Activated CD8-positive, alpha-beta memory T cell treated with anti-CD3 and anti-CD28 coated beads, Interleukin-2, amount 10 ng/mL, durations not matched to agents 7 days and 5 days (primary cell): ENCODE measurements at regions not wholly inside any gene's neighbourhood (a gene's known extent, or its start where the extent isn't known, plus 50 kb on each side); places are given as distances from the start of the nearest gene placed in this dataset.
"Not testable (repeated sequence)": the region's sequence is repeated elsewhere in the genome, so short reads cannot be mapped to it uniquely, and the experiment has no call there.

Source experiments
- ATAC-seq: fragments of 150-1000 bp; cut with Tn5 transposase; one replicate; pipeline ENCODE4 v1.10.0; 2021; ENCODE audit warnings: moderate library complexity
- CTCF ChIA-PET: fragments of 350-600 bp; sonication (Branson Sonifier 250); formaldehyde crosslinking; loops from one replicate; lab custom pipeline; 2021; ENCODE audit warnings: antibody characterized with exemption; lab: Charles Lee
- DNase-seq: peaks from one replicate; pipeline ENCODE4 v3.0.0-alpha.2; 2020
- H3K27ac Mint-ChIP-seq: one replicate; pipeline ENCODE4 v1.8.0; 2021; ENCODE audit warnings: mild to moderate bottlenecking, mixed read lengths
- H3K27me3 Mint-ChIP-seq: one replicate; pipeline ENCODE4 v1.8.0; 2021; ENCODE audit warnings: mixed read lengths
- H3K36me3 Mint-ChIP-seq: one replicate; pipeline ENCODE4 v1.8.0; 2021; ENCODE audit warnings: mild to moderate bottlenecking, mixed read lengths
- H3K4me1 Mint-ChIP-seq: one replicate; pipeline ENCODE4 v1.8.0; 2021; ENCODE audit warnings: mixed read lengths
- H3K4me3 Mint-ChIP-seq: one replicate; pipeline ENCODE4 v1.8.0; 2021; ENCODE audit warnings: mild to moderate bottlenecking, moderate library complexity, mixed read lengths
- H3K9me3 Mint-ChIP-seq: one replicate; pipeline ENCODE4 v1.8.0; 2022; ENCODE audit warnings: low read depth, mixed read lengths

DNA sequence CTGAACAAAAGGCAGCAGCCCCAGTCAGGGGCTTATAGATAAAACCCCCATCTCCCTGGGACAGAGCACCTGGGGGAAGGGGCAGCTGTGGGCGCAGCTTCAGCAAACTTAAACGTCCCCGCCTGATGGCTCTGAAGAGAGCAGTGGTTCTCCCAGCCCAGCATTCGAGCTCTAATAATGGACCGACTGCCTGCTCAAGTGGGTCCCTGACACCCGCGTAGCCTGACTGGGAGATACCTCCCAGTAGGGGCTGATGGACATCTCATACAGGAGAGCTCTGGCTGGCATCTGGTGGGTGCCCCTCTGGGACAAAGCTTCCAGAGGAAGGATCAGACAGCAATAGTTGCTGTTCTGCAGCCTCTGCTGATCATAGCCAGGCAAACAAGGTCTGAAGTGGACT lies 172.1 kb downstream of the CRPPA start:
- not testable (repeated sequence) for H3K9me3 Mint-ChIP-seq

DNA sequence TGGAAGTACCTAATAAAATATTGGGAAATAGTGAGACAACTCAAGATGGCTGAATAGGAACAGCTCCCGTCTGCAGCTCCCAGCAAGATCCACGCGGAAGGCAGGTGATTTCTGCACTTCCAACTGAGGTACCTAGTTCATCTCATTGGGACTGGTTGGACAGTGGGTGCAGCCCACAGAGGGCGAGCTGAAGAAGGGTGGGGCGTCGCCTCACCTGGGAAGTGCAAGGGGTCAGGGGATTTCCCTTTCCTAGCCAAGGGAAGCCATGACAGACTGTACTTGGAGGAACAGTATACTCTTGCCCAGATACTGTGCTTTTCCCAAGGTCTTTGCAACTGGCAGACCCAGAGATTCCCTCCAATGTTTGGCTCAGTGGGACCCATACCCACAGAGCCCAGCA lies 172.8 kb downstream of the CRPPA start:
- DNase-seq, H3K27me3 Mint-ChIP-seq, ATAC-seq, H3K36me3 Mint-ChIP-seq, H3K4me3 Mint-ChIP-seq, H3K4me1 Mint-ChIP-seq, H3K27ac Mint-ChIP-seq, H3K9me3 Mint-ChIP-seq, CTCF ChIA-PET: not testable (repeated sequence)

More for the DNA sequence above, 172.1 kb downstream of the CRPPA start:
- ATAC-seq, H3K4me1 Mint-ChIP-seq, H3K36me3 Mint-ChIP-seq, H3K27ac Mint-ChIP-seq, H3K4me3 Mint-ChIP-seq, CTCF ChIA-PET, DNase-seq, H3K27me3 Mint-ChIP-seq: not testable (repeated sequence)

DNA sequence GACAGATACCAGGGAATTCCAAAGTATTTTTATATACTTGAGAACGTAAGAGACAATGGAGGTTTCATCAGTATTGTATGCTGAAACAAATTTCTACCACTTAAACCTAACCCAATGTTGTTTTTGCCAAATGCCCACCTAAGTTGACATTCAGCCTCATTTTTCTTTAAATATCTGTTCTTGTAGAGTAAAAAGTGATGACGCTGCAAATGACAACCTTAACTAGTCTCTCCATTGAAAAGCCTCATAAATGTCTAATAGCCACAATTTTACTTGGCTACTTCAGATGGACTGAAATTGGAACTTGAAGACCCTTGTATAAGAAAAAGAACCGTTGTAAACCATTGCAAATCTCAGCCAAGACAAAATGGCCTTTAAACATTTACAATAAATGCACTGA lies 176.9 kb downstream of the CRPPA start:
- H3K4me3 Mint-ChIP-seq = no peak overlapping the region
- no peaks in the 10 kb centered on the region for H3K27me3 Mint-ChIP-seq
- DNase-seq (no peak), ATAC-seq (no peak)
- CTCF ChIA-PET = no interaction called here
- peaks cover 2% of the 10 kb centered on the region for H3K36me3 Mint-ChIP-seq
- no peaks in the 10 kb centered on the region for H3K4me1 Mint-ChIP-seq
- H3K9me3 Mint-ChIP-seq = no peaks in the 10 kb centered on the region
- H3K27ac Mint-ChIP-seq = no peak overlapping the region

DNA sequence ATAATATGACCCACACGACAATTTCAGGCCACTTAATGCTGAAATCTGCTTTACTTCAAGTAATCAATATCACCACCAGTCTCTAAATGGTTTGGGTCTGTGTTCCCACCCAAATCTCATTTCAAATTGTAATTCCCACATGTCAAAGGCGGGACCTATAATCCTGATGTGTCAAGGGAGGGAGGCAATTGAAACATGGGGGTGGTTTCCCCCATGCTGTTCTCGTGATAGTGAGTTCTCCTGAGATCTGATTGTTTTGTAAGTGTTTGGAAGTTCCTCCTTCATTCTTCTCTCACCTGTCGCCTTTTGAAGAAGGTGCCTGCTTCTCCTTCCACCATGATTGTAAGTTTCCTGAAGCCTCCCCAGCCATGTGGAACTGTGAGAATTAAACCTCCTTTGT lies 178.4 kb downstream of the CRPPA start:
- H3K27me3 Mint-ChIP-seq = no peaks in the 10 kb centered on the region
- CTCF ChIA-PET = no interaction called here
- no peak overlapping the region for H3K4me3 Mint-ChIP-seq
- no peaks in the 10 kb centered on the region for H3K36me3 Mint-ChIP-seq
- DNase-seq (no peak), ATAC-seq (no peak)
- no peak overlapping the region for H3K27ac Mint-ChIP-seq
- H3K9me3 Mint-ChIP-seq = no peaks in the 10 kb centered on the region
- H3K4me1 Mint-ChIP-seq = no peaks in the 10 kb centered on the region

DNA sequence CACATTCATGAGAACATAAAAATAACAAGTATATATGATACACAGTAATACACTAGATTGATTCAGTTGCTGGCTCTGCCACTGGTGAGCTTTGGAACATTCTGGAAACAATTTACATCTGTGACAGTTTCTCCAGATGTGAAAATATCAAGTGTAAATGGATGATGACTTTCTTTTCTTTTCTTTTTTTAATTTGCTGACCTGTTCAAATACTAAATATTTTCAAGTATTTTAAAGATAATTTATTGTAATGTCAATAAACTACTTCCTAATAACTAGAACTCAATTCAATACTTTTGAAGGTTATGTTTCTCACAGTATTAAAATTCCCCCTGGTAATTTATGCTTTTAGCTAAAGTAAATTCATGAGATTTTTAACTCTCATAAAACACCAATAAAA lies 180.3 kb downstream of the CRPPA start:
- H3K27me3 Mint-ChIP-seq = no peaks in the 10 kb centered on the region

DNA sequence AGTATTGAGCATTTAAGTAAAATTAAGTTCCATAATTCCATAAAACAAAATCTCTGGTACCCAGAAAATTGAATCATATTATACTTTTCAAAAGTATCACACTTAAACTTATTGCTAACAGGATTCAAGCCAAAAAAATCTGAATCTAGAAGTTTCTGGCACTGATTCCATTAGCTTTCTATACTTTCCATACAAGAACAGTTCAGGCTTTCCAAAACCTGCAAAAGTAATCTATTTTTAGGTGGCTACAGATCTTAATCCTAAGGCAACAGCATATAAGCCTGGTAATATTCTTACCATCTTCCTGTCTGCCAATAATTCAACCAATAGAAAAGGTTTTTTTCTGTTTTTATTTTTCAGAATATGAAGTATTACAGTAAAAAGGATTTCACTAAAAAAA lies 185.0 kb downstream of the CRPPA start:
- peaks cover 2% of the 10 kb centered on the region for H3K9me3 Mint-ChIP-seq
- H3K27ac Mint-ChIP-seq = no peak overlapping the region
- H3K4me1 Mint-ChIP-seq = no peaks in the 10 kb centered on the region
- peaks cover 7% of the 10 kb centered on the region for H3K36me3 Mint-ChIP-seq
- DNase-seq (no peak), ATAC-seq (no peak)
- no peaks in the 10 kb centered on the region for H3K27me3 Mint-ChIP-seq
- CTCF ChIA-PET = no interaction called here
- no peak overlapping the region for H3K4me3 Mint-ChIP-seq

More for the DNA sequence above, 180.3 kb downstream of the CRPPA start:
- H3K4me1 Mint-ChIP-seq = no peaks in the 10 kb centered on the region
- no peaks in the 10 kb centered on the region for H3K9me3 Mint-ChIP-seq
- no peaks in the 10 kb centered on the region for H3K36me3 Mint-ChIP-seq
- ATAC-seq = no peak
- H3K27ac Mint-ChIP-seq = no peak overlapping the region
- no peak for DNase-seq
- CTCF ChIA-PET = no interaction called here
- no peak overlapping the region for H3K4me3 Mint-ChIP-seq

DNA sequence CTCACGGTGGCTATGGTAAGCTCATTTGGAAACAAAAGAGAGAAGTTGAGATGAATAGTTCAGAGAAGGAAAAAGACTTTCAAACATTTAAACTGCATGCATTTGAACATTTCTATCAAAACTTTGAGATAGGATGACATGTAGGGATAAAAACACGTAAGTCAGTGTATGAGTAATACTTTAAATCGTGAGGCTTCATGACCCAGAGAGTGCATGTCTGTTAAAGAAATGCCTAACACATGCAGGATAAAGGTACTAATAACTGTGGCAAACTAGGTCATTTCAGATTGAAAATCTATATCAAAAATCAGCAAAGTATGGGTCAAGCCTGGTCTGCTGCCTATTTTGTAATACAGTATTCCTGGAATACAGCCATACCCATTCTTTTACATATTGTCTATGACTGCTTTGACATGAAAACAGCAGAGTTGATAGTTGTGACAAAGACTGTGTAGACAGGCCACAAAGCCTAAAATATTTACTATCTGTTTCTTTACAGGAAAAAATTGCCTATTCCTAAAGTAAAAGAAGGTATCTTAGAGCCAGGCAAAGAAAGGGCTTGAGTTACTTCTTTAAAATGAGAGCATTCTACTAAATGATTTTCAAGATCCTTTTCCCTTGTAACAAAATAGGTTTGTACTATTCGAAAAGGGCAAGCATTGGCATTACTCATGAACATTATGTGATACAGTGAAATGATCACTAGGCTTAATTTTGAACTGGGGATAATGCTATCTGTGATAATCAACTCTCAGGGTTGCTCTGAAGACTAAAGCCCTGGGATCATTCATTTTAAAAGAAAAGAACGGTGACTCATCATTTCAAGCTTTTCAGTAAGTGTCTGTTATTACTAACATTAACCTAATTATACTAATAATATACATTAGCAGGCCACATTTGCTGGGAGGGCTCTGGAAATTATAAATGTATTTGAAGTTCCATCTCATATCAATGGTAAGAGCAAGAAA lies 185.9 kb downstream of the CRPPA start:
- H3K4me3 Mint-ChIP-seq = no peak overlapping the region
- H3K4me1 Mint-ChIP-seq = no peaks in the 10 kb centered on the region
- H3K27me3 Mint-ChIP-seq = no peaks in the 10 kb centered on the region
- H3K9me3 Mint-ChIP-seq = peaks cover 8% of the 10 kb centered on the region
- CTCF ChIA-PET = no interaction called here
- H3K27ac Mint-ChIP-seq = no peak overlapping the region
- DNase-seq (no peak), ATAC-seq (no peak)
- H3K36me3 Mint-ChIP-seq = peaks cover 9% of the 10 kb centered on the region

DNA sequence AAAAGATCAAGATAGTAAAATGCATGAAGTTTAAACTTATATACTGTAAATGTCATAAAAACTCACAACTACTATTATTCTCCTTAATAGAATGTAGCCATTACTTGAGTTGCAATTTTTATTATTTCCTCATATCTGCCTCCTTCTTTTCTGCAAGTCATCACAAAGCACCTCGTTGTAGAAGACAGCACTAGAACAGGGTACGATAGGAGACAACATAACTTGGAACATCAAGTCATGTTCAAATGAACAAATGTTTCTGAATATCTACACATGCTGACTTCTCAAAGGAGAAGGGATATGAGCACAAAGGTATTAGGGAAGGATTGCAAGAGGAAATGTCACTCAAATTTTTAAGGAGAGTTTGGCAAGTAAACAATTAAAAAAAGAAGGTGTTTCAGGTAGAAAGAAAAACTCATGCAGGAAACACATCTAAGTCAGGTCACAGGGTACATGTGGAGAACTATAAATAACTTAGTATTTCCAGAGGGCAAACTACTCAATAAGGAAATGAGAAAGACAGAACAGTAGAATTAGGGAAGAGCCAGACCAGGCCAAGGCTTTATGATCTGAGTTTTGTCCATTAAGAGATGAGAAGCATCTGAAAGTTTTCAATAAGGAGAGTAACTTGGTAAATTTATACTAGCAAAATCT lies 186.7 kb downstream of the CRPPA start:
- Mint-ChIP-seq H3K4me3 (no peak overlapping the region), H3K9me3 (peaks cover 14% of the 10 kb centered on the region), H3K36me3 (peaks cover 15% of the 10 kb centered on the region), H3K27ac (no peak overlapping the region), H3K4me1 (no peaks in the 10 kb centered on the region), H3K27me3 (no peaks in the 10 kb centered on the region)
- CTCF ChIA-PET = no interaction called here
- DNase-seq (no peak), ATAC-seq (no peak)

DNA sequence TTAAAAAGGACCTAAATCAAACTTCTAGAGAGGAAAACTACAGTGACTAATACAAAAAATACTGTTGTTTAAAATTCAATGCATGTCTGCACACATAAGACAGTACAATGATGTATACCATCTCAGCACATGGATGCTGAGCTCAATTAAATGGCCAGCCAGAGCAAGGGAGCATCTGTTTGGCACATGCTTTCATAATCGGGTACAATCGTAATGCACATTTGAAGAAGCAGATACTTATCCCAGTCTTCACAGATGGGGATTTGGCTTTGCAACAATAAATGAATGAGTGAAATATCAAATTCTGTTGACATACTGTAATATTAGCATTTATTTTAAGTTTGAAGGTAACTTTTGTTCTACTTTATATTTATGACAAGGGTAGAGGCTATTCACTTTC lies 187.8 kb downstream of the CRPPA start:
- Mint-ChIP-seq H3K4me1 (no peaks in the 10 kb centered on the region), H3K9me3 (peaks cover 20% of the 10 kb centered on the region), H3K36me3 (peaks cover 21% of the 10 kb centered on the region), H3K27me3 (no peaks in the 10 kb centered on the region), H3K4me3 (no peak overlapping the region), H3K27ac (no peak overlapping the region)
- no peak for ATAC-seq
- CTCF ChIA-PET = no interaction called here
- DNase-seq = no peak

DNA sequence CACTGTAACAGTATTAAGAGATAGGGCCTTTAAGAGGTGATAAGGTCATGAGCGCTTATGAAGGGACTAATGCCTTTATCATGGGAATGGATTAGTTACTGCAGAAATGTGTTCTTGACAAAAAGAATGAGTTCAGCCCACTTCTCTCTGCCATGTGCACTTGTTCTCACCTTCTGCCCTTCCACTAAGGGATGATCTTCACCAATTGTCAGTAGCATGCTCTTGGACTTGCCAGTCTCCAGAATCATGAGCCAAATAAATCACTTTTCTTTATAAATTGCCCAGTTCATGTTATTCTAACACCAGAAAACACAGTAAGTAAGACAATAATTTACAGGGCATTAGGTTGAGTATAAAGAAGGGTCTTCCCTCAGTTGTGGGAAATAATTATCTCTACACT lies 189.1 kb downstream of the CRPPA start:
- H3K36me3 Mint-ChIP-seq = peaks cover 21% of the 10 kb centered on the region
- DNase-seq = no peak

DNA sequence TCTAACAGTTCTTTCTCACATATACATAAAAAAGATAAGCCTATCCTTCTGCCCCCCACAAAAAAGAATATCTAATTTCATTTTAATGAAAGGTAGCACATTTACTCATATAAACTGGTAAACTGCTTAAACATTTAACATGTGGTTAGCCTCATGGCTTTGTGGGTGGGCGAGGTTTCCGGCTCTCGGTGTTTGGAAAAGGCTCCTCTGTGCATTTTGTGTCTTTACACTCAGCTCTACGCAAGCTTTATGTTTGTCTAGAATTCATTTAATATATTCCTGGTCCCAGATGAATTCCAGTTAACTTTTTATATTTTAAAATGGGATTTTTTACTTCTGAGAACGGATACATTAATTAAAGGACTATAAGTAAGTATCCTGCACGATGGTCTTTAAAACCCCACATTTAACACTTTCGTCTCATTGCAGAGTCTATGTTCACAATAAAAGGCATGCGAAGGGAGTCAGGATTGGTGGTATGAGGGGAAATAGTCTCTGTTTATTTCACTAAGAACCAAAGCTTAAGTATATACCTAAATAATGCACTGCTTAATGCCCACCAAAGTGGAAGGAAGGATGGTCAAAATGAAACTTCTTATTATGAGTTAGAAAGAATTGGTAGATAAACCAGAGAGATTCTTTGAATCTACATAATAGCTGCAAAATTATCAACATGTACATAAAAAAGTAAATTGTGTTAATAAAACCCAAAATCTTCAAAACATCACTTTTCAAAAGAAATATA lies 197.2 kb downstream of the CRPPA start:
- Mint-ChIP-seq H3K27me3 (no peaks in the 10 kb centered on the region), H3K36me3 (peaks cover 5% of the 10 kb centered on the region), H3K9me3 (peaks cover 9% of the 10 kb centered on the region), H3K4me3 (peak overlapping the region; percentile 70), H3K27ac (peak overlapping the region; percentile 86), H3K4me1 (peaks cover 17% of the 10 kb centered on the region)
- DNase-seq = peak; percentile 86
- ATAC-seq = peak; percentile 98
- CTCF ChIA-PET = interaction anchor here (0.6 to 1.4 kb wide), 3 partner anchors 197 to 341 kb away, joined by 3 to 4 read pairs (median 4); partner anchors contain the start of gene CRPPA

More for the DNA sequence above, 189.1 kb downstream of the CRPPA start:
- ATAC-seq = no peak
- Mint-ChIP-seq H3K27me3 (no peaks in the 10 kb centered on the region), H3K4me1 (no peaks in the 10 kb centered on the region), H3K4me3 (no peak overlapping the region), H3K27ac (no peak overlapping the region), H3K9me3 (peaks cover 25% of the 10 kb centered on the region)
- CTCF ChIA-PET = no interaction called here

DNA sequence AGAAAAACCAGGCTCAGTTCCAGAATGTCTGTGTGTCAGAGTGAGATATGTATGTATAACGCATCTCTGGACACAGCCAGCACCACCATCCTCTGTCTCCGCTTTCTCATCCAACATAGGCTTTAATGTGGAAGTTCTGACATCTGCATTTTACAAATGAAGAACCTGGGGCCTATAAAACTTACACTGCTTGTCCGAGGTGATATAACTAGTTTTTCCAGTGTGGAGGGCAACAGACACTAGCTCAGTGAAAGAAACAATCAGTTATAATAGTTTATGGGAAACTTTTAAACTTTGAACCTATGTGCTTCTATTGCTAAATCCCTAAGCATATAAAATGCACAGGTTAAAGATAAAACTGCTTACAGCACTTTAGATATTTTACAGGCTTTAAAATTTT lies 208.7 kb downstream of the CRPPA start:
- Mint-ChIP-seq H3K36me3 (no peaks in the 10 kb centered on the region), H3K27me3 (no peaks in the 10 kb centered on the region), H3K4me1 (no peaks in the 10 kb centered on the region), H3K9me3 (no peaks in the 10 kb centered on the region), H3K27ac (no peak overlapping the region), H3K4me3 (no peak overlapping the region)
- CTCF ChIA-PET = no interaction called here
- DNase-seq = no peak
- ATAC-seq = no peak

DNA sequence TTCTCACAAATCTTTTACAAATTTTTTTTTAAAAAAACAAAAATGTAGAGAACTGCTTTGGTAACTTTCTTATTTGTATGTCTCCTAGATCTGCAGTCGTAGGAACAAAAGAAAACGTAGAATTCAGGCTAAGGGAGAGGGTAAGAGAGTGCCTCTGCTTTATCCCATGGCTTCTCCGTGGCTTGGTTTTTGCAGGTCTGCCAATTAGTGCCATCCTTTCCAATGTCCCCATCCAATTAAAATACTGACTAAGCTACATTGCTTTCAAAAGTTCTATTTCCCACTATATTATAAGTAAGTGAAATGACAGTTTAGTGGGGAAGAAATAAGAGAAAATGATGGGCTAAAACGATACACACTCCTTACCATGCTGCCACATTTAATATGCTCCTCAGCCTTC lies 209.3 kb downstream of the CRPPA start:
- H3K9me3 Mint-ChIP-seq = no peaks in the 10 kb centered on the region
- H3K36me3 Mint-ChIP-seq = no peaks in the 10 kb centered on the region
- no peak overlapping the region for H3K27ac Mint-ChIP-seq
- DNase-seq = no peak
- CTCF ChIA-PET = no interaction called here
- no peaks in the 10 kb centered on the region for H3K4me1 Mint-ChIP-seq
- ATAC-seq = no peak
- H3K4me3 Mint-ChIP-seq = no peak overlapping the region
- H3K27me3 Mint-ChIP-seq = no peaks in the 10 kb centered on the region
